Keratinocyte (primary cell): ENCODE measurements at regions not wholly inside any gene's neighbourhood (a gene's known extent, or its start where the extent isn't known, plus 50 kb on each side); places are given as distances from the start of the nearest gene placed in this dataset.

Experiments
- DNase-seq: peaks from one replicate; pipeline ENCODE4 v3.0.0-alpha.2; 2011; ENCODE audit warnings: low read depth, missing footprints, low spot score
- FAIRE-seq: peaks from 2 replicates; lab custom pipeline; 2011; peaks lifted over from hg19 to GRCh38; lab: Jason Lieb, UNC
- H2AFZ ChIP-seq: 2 replicates; pipeline ENCODE4 v1.6.0; 2012; ENCODE audit warnings: low read length, control low read depth, inconsistent platforms; ENCODE audit not compliant: control insufficient read depth
- H3K27ac ChIP-seq: 2 replicates; pipeline ENCODE4 v1.5.1; 2011; ENCODE audit warnings: low read length; ENCODE audit not compliant: control insufficient read depth, insufficient read depth
- H3K27me3 ChIP-seq: 3 replicates; pipeline ENCODE4 v1.6.0; 2011; ENCODE audit warnings: low read length; ENCODE audit not compliant: control insufficient read depth, insufficient read depth; ENCODE audit errors: extremely low read depth
- H3K36me3 ChIP-seq, 2 experiments: 2 replicates in 1 of 2; 3 replicates in 1 of 2; pipeline ENCODE4 v1.5.1; 2011; ENCODE audit warnings: low read length in 2 of 2, mild to moderate bottlenecking in 1 of 2; ENCODE audit not compliant: control insufficient read depth in 2 of 2, insufficient read depth in 2 of 2; ENCODE audit errors: extremely low read depth in 1 of 2
- H3K4me1 ChIP-seq: 3 replicates; pipeline ENCODE4 v1.5.1; 2011; ENCODE audit warnings: low read length; ENCODE audit not compliant: control insufficient read depth, insufficient read depth; ENCODE audit errors: extremely low read depth
- H3K4me2 ChIP-seq: 3 replicates; pipeline ENCODE4 v1.6.0; 2011; ENCODE audit warnings: low read depth, low read length; ENCODE audit not compliant: control insufficient read depth, insufficient read depth; ENCODE audit errors: extremely low read depth
- H3K4me3 ChIP-seq, 3 experiments: fragments of 200-600 bp in 1 of 3; sonication (generic) in 1 of 3; 2 replicates in 2 of 3; 3 replicates in 1 of 3; pipeline ENCODE4 v1.5.1; 2011 to 2016; ENCODE audit warnings: low read length in 3 of 3, mild to moderate bottlenecking in 3 of 3, control low read depth in 2 of 3, inconsistent platforms in 1 of 3, low read depth in 1 of 3, mixed read lengths in 1 of 3, mixed run types in 1 of 3, moderate library complexity in 1 of 3; ENCODE audit not compliant: control insufficient read depth in 2 of 3, insufficient read depth in 2 of 3; ENCODE audit errors: extremely low read depth in 1 of 3
- H3K79me2 ChIP-seq: 2 replicates; pipeline ENCODE4 v1.6.0; 2012; ENCODE audit warnings: low read length; ENCODE audit not compliant: control insufficient read depth, insufficient read depth
- H3K9ac ChIP-seq: 3 replicates; pipeline ENCODE4 v1.6.0; 2011; ENCODE audit warnings: low read length; ENCODE audit not compliant: control insufficient read depth, insufficient read depth; ENCODE audit errors: extremely low read depth
- H3K9me1 ChIP-seq: 3 replicates; pipeline ENCODE4 v1.6.0; 2011; ENCODE audit warnings: low read length; ENCODE audit not compliant: control insufficient read depth, insufficient read depth; ENCODE audit errors: extremely low read depth
- H3K9me3 ChIP-seq: 2 replicates; pipeline ENCODE4 v1.5.1; 2012; ENCODE audit warnings: low read depth, low read length; ENCODE audit not compliant: control insufficient read depth
- H4K20me1 ChIP-seq: 3 replicates; pipeline ENCODE4 v1.6.0; 2011; ENCODE audit warnings: low read length; ENCODE audit not compliant: control insufficient read depth, insufficient read depth; ENCODE audit errors: extremely low read depth
- CTCF ChIP-seq, 3 experiments: IDR thresholded peaks in 1 of 3; conservative IDR thresholded peaks in 1 of 3; optimal IDR thresholded peaks in 1 of 3; 2 replicates in 2 of 3; 3 replicates in 1 of 3; pipeline versions ENCODE3 to v1.5.1; 2011; ENCODE audit warnings: low read length in 3 of 3, mild to moderate bottlenecking in 3 of 3, moderate library complexity in 2 of 3, control low read depth in 1 of 3, inconsistent platforms in 1 of 3; ENCODE audit not compliant: insufficient read depth in 2 of 3; ENCODE audit errors: extremely low read depth in 1 of 3
- EZH2 ChIP-seq: IDR thresholded peaks from one replicate; pipeline ENCODE4 v1.6.1; 2012; ENCODE audit warnings: inconsistent platforms, mild to moderate bottlenecking, low read length, moderate library complexity
- dilution Hi-C: fragments of 300-500 bp; cut with MboI; formaldehyde crosslinking; loops from one replicate; pipeline ENCODE4 v1.7.0; 2020; ENCODE audit warnings: low sequenced_read_pairs; ENCODE audit not compliant: extremely low pct_ligation_motif_present

- dilution Hi-C loops: no loop called here
These were observed 57.5 kb upstream of the KLF13 start for GRCh38 chr15:31268911-31269784.

GRCh38 chr15:31269816-31270575 lies 56.6 kb upstream of the KLF13 start:
- Histone ChIP-seq H3K4me2 (no peak overlapping the region), H3K9me1 (no peaks in the 10 kb centered on the region), H3K27ac (no peak overlapping the region), H2AFZ (no peak overlapping the region), H4K20me1 (no peaks in the 10 kb centered on the region), H3K9ac (no peak overlapping the region), H3K4me1 (no peaks in the 10 kb centered on the region), H3K27me3 (no peaks in the 10 kb centered on the region), H3K4me3 (no peak overlapping the region), H3K79me2 (no peaks in the 10 kb centered on the region), H3K9me3 (no peaks in the 10 kb centered on the region), H3K36me3 (no peaks in the 10 kb centered on the region)
- no peak for TF ChIP-seq CTCF (optimal IDR thresholded peaks at IDR 0.05 in 1 of 3, IDR thresholded peaks at IDR 0.05 in 1 of 3, conservative IDR thresholded peaks at IDR 0.05 in 1 of 3; ENCODE audit: extremely low read depth in 1 of 3, insufficient read depth in 2 of 3, low read length in 3 of 3)
- FAIRE-seq (no peak), DNase-seq (no peak)
- dilution Hi-C loops: no loop called here

More at GRCh38 chr15:31268911-31269784, 57.5 kb upstream of the KLF13 start:
- Histone ChIP-seq H4K20me1 (no peaks in the 10 kb centered on the region), H3K9me3 (no peaks in the 10 kb centered on the region), H3K4me3 (no peak overlapping the region), H3K27me3 (no peaks in the 10 kb centered on the region), H3K27ac (no peak overlapping the region), H3K4me1 (peaks cover 3% of the 10 kb centered on the region), H2AFZ (no peak overlapping the region), H3K79me2 (no peaks in the 10 kb centered on the region), H3K4me2 (no peak overlapping the region), H3K9ac (no peak overlapping the region), H3K36me3 (no peaks in the 10 kb centered on the region), H3K9me1 (no peaks in the 10 kb centered on the region)
- TF ChIP-seq EZH2: no peak
- TF ChIP-seq CTCF (optimal IDR thresholded peaks at IDR 0.05 in 1 of 3, IDR thresholded peaks at IDR 0.05 in 1 of 3, conservative IDR thresholded peaks at IDR 0.05 in 1 of 3; ENCODE audit: extremely low read depth in 1 of 3, insufficient read depth in 2 of 3, low read length in 3 of 3): no peak
- DNase-seq (no peak), FAIRE-seq (no peak)
